ENCODE measurements at regions not wholly inside any gene's neighbourhood (a gene's known extent, or its start where the extent isn't known, plus 50 kb on each side); places are given as distances from the start of the nearest gene placed in this dataset.

DNA sequence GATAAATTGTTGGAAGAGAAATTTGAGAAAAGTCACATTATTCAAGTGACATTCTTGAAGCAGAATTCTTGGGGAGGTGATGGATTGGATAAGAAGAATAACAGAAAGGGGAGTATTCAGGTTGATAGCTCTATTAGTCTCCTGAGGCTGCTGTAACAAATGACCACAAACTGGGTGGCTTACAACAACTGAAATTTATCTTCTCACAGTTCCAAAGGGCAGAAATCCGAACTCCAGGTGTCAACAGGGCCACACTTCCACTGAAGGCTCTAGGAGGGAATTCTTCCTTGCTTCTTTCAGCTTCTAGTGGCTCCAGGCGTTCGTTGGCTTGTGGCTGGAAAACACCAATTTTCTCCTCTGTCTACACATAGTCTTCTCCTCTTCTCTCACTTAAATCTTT lies 99.8 kb downstream of the TES start:
- no peak for DNase-seq (ENCODE audit: low read depth)

DNA sequence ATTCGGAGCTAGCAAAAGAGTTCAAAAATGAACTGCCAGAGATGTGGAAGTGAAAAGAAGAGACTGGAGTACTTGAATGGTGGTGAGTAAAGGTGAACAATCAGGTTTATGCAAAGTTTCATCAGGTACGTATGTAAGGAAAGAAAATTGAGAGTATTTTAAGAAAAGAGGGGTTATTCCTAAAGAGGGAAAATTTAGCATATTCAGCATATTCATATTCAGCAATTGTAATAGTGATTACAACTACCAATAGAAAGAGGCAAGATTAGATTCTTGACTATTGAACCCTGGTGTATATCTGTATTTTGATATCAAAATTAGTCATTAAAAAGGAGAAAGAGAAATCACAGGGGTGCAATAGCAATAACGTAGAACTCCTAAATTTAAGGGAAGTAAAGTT lies 100.9 kb downstream of the TES start:
- DNase-seq (ENCODE audit: low read depth), result no peak

DNA sequence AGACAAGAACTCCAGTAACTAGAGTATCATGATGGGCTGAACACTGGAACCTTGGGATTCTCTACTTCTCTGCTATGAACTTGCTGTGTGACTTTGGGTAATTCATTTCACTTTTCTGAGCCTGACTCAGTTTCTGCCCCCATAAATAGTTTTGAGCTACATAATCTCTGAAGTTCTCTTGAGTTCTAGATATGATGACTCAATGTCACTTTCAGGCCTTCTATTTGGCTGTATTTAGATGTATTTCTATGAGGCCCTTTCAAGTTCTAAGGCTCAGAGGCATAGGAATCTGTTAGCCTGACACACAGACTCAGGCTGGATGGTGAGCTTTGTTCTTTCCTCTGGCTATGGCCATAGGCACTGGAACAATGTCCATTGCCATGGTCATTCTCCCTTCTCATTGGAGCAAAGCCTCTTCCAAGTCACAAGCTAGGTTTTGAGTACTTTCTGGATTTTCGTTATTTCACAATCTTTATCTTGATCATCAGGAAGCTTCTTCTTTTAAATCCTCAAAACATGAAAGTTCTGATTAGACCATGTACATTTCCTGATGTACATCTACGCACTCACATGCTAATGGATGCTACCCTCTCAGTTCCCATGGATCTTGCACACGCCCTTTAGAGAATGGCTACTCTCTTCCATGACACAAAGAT lies 101.6 kb downstream of the TES start:
- DNase-seq (ENCODE audit: low read depth), result no peak

GRCh38 chr7:116315293-116315692 lies 105.0 kb downstream of the TES start:
- no peak for DNase-seq (ENCODE audit: low read depth)

GRCh38 chr7:116315803-116316202 lies 105.5 kb downstream of the TES start:
- DNase-seq (ENCODE audit: low read depth), result no peak

DNA sequence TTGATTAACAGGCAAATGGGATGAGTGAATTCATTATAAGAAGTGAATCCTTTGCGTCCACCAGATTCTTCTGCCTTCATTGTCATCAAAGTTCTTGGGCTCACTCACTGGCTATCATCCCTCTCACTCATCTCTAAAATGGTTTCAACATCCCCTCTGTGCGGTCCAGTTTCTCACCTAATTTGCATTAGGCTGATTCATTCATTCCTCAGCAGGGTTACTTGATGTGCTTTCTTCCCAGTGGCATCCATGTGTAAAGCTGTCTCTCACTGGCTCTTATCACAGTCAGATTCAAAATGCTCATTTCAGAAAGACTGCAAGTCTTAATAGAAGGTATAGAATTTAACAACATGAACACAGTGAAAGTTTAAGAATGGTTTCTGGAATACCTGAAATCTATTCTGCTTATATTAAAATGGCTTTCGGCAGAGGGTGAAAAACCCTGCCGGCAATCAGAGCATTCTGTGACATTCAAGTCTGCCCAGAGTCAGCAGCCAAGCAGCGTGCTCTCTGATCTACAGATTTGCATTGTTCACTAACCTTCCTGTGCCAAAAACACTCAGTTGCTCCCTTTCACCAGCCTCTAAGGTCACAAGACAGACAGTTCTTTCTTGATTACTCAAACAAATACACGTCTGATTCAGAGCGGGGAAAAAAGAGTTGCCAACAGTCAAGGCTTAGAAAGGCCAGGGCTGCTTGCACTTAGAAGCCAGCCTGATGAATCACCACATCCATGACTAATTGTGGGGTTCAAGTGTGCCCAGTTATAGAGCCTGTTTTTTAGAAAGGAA lies 106.7 kb downstream of the TES start:
- DNase-seq (ENCODE audit: low read depth), result peak; percentile 99

DNA sequence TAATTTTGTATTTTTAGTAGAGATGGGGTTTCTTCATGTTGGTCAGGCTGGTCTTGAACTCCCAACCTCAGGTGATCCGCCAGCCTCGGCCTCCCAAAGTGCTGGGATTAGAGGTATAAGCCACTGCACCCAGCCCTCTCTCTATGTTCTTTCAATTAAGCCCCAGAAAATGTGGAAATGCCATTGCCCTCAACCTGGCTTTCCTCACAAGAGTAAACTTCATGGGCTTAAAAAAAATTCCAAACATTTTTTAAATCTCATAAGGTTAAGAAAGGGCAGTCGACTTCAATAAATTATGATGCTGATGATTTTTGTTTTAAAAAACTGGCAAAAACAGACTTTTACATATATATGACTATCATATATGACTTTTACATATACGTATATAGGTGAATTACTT lies 107.6 kb downstream of the TES start:
- DNase-seq (ENCODE audit: low read depth), result no peak

DNA sequence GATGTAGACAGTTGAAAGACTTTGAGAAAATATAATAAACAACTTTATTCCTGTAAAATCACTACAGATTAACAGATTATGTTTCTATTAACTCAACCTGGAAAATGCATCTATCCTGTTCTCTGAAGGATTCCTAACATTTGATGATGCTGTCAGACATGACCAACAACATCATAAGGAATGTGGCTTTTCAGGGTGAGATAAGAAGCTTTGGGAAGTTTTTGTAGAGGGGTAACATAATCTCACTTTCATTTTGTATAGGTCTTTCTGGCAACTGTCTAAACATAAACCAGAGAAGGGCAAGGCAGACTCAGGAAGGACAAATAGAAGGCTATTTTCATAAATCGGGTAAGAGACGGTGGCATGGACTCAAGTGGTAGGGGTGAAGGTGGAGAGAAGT lies 112.2 kb downstream of the TES start:
- DNase-seq (ENCODE audit: low read depth), result no peak

GRCh38 chr7:116324582-116324981 lies 114.2 kb downstream of the TES start:
- DNase-seq (ENCODE audit: low read depth), result no peak

GRCh38 chr7:116325517-116325916 lies 115.2 kb downstream of the TES start:
- DNase-seq (ENCODE audit: low read depth), result no peak

DNA sequence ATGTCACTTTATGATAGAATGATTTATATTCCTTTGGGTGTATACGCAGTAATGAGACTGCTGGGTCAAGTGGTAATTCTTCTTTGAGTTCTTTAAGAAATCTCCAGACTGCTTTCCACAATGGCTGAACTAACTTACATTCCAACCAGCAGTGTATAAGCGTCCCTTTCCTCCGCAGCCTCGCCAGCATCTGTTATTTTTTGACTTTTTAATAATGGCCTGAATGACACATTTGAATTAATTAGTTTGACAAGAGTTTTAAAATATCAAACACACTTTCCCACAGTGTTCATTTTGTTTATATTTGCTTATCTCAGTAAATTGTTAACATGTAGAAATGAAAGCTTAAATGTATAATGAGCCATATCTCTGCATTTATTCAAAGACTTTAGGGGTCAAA lies 116.8 kb downstream of the TES start:
- DNase-seq (ENCODE audit: low read depth), result no peak

DNA sequence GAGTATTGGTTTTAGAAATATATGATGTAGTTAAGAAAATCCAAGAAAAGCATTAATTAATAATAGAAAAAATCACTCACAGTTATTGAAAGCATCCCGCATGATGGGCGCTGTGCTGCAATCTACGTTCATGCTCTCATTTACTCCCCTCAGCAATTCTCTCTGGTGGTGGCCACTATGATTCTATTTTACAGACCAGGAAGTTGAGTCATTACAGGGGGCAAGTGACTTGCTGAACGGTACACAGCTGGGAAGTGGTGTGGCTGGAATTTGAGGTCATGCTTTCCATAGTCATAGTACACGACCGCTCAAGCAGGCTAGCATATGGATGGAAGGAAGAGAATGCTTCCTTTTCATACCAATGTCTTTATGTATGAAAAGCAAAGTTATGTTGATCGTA lies 117.4 kb downstream of the TES start:
- peak; percentile 75 for DNase-seq (ENCODE audit: low read depth)

DNA sequence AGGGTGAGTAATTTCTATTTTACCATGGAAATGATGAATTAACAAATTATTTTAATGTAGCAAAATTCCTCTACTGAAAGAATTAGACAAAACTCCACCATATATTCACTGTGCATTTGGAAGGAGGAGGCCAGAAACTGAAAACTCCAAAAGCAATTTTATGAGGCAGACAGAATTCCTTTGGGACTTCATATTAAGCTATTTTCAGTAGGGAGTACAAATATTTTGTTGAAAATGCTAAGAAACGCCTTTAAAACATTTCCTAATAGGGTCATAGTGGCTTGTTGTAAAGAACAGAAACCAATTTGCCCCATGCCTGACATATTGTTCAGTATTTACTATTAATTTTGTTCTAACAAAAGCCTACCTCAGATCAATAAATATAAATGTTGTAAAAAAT lies 117.8 kb downstream of the TES start:
- peak; percentile 35 for DNase-seq (ENCODE audit: low read depth)

GRCh38 chr7:116329686-116330503 lies 119.6 kb downstream of the TES start:
- no peak for DNase-seq (ENCODE audit: low read depth)

- peak; percentile 76 for DNase-seq (ENCODE audit: low read depth)
Observed at GRCh38 chr7:116331020-116331419, 120.7 kb downstream of the TES start.

- no peak for DNase-seq (ENCODE audit: low read depth)
Observed at GRCh38 chr7:116332766-116333165, 122.4 kb downstream of the TES start.

DNA sequence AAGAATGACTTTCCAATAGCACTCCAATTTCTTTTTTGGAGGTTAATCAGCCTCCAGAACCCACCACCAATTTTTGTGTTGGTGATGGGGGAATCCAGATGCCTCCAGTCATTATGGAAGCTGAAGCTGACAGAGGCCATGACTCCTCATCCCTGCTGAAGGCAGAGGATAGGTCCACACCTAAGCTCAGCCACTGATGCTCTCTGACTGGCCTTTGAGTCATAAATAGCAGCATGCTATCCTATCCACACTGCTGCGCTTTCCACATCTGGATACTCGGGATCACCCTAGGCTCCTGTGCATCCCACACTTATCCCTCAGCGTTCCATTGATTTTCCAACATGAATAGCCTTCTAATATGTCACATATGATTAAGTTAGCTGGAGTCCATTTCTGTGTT lies 124.2 kb downstream of the TES start:
- DNase-seq (ENCODE audit: low read depth), result no peak

GRCh38 chr7:116337018-116337417 lies 126.7 kb downstream of the TES start:
- DNase-seq (ENCODE audit: low read depth), result no peak

- DNase-seq (ENCODE audit: low read depth), result no peak
Observed at GRCh38 chr7:116337800-116338199, 127.5 kb downstream of the TES start.

DNA sequence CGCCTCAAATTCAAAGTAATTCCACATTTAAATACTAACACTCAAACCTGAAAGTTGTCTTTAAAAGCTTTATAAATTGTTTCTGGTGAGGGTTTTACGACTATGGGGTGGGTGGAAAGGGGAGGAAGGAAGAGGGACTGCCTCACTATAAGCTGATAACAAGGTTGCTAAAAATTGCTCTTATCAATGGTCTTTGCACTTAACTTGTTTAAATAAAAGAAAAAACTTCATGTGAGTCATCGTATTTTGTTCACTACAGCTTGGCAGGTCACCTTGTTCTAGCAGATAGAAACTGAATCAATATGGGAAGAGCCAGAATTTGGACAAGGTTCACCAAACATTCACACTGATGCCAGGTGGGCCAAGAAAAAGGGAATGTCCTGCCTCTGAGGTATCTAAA lies 129.2 kb downstream of the TES start:
- no peak for DNase-seq (ENCODE audit: low read depth)

GRCh38 chr7:116340201-116340847 lies 130.0 kb downstream of the TES start:
- no peak for DNase-seq (ENCODE audit: low read depth)
